ENCODE measurements at regions not wholly inside any gene's neighbourhood (a gene's known extent, or its start where the extent isn't known, plus 50 kb on each side); places are given as distances from the start of the nearest gene placed in this dataset.

GRCh38 chr1:98482611-98483010 is 178.9 kb upstream of the SNX7 start:
- DNase-seq (ENCODE audit: low read depth in 2 of 2) = no peak

DNA sequence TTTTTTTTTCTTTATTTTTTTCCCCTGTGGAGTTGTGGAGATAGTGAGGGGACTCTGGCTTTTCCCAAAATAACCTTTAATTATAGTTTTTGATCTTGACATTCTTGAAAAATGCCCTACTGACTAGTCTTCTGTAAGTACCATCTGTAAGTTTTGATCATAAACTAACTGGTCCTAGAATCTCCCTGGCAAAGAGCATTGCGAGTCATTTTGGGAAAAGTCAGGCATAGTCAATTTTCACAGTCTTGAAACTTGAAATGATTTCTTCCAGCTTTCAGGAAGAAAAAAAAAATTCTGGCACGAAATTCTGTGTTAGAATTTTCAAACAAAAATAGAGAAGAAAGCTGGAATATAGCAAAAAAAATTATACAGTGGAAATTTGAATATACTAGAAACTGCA is 181.2 kb upstream of the SNX7 start:
- DNase-seq (ENCODE audit: low read depth in 2 of 2) = no peak

DNA sequence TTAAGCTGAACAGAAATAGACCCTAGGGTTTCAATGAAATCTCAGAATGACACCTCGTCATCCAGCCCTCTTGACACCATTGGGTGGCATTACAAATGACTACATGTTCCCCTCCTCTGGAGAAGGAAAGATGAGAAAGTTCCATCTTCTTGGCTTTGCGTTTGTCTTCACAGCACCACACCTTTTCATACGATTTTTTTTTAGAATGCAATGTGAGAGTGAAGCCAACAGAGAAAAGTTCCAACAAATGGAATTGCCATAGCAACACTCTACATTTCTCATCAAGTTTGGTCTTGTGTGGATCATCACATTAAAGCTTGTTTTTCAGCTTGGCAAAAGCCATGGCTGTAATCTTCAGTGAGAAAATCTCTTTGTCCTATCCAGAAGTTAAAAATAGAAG is 183.4 kb upstream of the SNX7 start:
- no peak for DNase-seq (ENCODE audit: low read depth in 2 of 2)

DNA sequence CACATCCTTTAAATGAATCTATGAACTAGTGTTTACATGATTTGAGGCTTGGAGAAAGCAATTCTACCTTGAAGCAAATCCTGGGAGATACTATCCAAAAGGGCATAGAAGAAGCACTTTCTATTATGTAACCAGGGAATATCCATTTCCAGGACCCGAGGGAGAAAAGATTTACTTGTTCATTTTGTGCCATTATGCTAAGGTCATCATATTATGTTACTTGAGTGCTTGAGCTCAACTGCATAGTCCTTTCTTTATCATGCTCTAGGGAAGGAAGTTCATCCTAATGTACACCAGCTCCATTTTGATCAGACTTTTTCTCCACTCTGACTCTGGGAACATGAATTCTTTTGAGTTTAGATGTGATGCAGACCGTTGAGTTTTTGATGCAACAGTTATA is 188.6 kb upstream of the SNX7 start:
- no peak for DNase-seq (ENCODE audit: low read depth in 2 of 2)

DNA sequence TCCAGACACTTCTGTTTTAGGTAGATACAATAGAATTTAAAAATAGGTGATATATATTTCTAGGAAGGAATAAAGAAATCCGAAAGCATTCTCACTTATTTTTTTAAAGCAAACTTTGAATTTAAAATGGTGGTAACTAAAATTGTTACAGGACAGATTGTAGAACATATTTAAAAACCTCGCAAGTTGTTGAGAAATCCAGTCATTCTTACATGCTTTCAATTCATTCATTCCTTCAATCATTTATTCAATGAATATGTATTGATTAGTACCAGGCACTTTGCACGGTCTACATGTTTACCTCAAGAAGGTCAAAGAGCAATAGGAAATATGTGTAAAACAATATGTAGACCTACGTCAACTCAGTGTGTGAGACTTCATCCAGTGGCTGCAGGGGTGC is 189.9 kb upstream of the SNX7 start:
- DNase-seq (ENCODE audit: low read depth in 2 of 2) = no peak

GRCh38 chr1:98468111-98468717 is 193.3 kb upstream of the SNX7 start:
- no peak for DNase-seq (ENCODE audit: low read depth in 2 of 2)

GRCh38 chr1:98467586-98467985 is 193.9 kb upstream of the SNX7 start:
- DNase-seq (ENCODE audit: low read depth in 2 of 2) = no peak

GRCh38 chr1:98467122-98467521 is 194.4 kb upstream of the SNX7 start:
- DNase-seq (ENCODE audit: low read depth in 2 of 2) = no peak

- no peak for DNase-seq (ENCODE audit: low read depth in 2 of 2)
Observed at GRCh38 chr1:98461873-98462385, 199.6 kb upstream of the SNX7 start.

DNA sequence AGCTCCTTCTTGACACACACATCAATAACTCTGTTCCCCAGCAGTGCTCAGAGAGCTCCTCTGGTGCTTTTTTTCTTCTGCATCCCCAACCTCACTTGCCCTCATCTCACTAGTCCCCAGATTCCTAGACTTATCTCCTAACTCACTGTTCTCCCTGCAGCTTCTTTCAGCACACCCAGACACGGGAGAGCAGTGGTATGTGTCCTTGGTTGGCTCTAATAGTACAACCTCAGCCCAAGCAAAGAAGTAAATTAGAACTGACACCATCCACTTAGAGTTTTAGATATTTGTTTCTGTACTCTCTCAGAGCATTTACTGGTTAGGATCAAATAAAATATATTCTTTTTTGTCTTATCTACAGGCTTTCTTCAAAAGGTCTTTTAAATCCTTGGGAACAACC is 201.4 kb upstream of the SNX7 start:
- no peak for DNase-seq (ENCODE audit: low read depth in 2 of 2)

GRCh38 chr1:98459486-98459870 is 202.0 kb upstream of the SNX7 start:
- DNase-seq (ENCODE audit: low read depth in 2 of 2) = no peak

DNA sequence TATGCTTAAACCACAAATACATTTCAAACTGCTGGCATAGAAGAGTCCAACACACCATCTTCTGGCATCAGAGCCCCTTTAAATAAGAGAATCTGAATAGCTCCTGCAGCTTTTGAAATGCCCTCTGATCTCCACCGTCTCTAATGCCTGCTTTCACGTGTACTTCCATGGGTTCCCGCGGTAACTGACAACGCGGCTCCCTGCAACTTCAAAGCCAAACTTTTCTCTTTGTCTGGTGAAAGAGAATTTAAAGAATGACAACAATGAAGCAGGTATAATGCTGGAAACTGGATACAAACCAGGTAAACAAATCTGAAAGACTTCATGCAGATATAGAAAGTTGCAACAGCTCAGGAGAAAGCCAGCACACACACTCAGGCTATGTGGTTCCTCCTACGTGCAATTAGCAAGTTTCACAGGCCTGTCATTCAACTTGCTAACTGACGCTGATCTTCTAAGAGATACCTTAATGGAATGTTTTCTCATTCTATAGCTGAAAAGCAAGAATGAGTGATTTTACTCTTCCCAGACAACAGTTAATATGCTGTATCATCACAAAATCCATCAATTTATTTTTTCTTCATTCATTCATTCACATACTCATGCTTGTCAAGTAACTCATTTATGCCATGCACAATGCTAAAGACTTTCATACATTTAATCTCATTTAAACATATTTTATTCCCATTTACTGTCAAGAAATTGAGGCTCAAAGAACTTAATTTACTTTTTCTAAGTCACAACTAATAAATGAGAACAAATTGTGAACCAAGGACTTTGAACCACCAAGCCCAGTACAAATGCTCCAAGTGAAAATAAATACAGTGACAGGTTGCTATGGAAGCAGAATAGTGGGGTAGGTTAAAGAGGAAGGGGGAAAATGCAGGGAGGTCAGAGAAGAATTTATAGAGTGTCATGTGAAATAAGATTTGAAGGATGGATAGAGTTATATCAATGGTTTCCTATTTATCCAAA is 202.7 kb upstream of the SNX7 start:
- no peak for DNase-seq (ENCODE audit: low read depth in 2 of 2)

- no peak for DNase-seq (ENCODE audit: low read depth in 2 of 2)
Observed at GRCh38 chr1:98457248-98457647, 204.3 kb upstream of the SNX7 start.

DNA sequence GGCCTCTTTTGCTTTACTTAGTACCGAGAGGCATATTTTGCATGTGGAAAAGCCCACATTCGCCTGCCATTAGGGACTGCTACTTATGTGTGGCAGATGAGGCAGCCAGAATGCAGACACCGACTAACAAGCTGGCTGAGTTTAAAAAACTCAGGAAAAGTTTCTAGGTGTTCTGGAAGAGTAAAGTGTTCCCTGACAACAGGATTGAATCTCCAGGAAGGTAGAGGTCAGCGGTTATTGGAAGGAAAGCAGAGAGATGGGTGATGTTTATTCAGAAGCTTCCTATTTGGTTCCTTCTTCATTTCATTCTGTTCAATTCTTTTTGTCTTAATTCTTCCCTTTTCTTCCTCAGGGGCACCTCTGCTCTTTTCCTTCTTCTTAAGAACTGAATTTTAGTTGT is 206.9 kb upstream of the SNX7 start:
- no peak for DNase-seq (ENCODE audit: low read depth in 2 of 2)

GRCh38 chr1:98453066-98453465 is 208.5 kb upstream of the SNX7 start:
- DNase-seq (ENCODE audit: low read depth in 2 of 2) = no peak

DNA sequence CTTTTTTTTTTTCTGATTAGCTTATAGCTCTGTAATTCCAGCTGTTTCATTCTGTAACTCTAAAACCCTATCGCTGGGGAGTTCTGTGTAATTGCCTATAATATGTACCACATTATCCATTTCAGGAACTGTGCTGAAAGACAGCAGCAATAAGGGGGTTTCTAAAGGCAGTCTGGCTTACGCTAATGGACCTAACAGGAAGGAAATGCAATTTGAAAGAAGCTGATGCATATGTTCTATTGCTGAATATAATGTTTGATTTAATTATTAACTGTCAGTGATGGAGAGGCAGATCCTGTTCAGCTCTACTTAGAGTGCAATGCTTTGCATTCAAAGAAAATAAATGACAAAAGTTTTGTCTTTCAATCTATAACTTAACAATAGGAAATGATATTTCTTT is 209.4 kb upstream of the SNX7 start:
- no peak for DNase-seq (ENCODE audit: low read depth in 2 of 2)

GRCh38 chr1:98441281-98441680 is 220.2 kb upstream of the SNX7 start:
- DNase-seq (ENCODE audit: low read depth in 2 of 2) = no peak

GRCh38 chr1:98439471-98439870 is 222.1 kb upstream of the SNX7 start:
- no peak for DNase-seq (ENCODE audit: low read depth in 2 of 2)

DNA sequence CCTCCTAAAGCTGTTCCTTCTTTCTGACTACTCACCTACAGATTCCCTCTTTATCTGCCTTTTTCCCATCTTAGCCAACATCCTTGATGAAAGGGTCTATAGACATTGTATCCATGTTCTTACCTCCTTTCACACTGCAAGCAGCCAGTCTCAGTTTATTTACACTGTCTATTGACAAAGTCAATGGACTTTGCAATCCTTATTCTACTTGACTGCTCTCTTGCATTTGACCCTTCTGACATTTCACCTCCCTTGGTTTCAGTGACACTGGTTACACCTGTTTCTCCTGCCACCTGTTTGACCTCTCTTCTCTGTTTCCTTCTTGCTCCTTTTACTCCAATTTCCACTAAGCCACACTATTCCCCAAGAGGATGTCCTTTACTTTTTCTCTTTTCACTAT is 224.0 kb upstream of the SNX7 start:
- DNase-seq (ENCODE audit: low read depth in 2 of 2) = no peak

DNA sequence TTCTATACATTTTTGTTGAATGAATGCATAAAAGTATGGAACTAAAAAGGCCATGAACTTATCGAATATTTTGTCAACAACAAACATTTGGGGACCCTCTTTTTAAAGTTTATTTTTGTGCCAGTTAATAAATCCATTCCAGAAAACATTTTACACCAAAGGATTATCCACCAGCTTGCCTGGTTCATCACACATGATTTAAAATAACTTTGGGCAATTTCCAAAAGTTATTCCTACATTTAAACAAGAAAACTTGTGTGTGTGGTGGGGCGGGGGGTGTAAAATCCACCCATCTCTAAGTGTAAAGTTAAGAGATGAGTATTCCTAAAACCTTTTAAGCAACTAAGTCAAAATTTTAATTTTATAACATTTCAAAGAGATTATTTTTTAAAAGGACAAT is 224.5 kb upstream of the SNX7 start:
- no peak for DNase-seq (ENCODE audit: low read depth in 2 of 2)

DNA sequence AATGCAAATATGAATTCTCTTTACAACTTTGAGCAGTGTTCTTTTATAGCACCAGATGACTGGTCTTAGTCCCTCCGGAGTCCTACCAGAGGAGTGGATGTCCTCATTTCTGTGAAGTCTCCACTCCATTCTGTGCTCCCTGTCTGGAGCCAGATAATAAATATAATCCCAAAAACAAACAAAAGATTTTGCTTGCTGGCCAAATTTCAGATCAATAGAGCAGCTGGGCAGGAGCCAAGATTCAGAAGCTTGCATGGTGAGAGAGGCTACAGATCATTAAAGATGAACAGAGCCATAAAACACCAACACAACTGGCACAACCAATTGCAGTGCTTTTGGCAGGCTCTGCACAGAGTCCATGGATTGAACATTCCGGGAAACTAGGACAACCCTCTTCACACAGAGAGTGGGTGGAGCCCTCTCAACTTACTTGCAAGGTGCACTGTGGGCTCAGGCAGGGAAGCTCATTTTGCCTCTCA is 231.5 kb upstream of the SNX7 start:
- DNase-seq (ENCODE audit: low read depth in 2 of 2) = no peak

GRCh38 chr1:98428864-98429263 is 232.7 kb upstream of the SNX7 start:
- DNase-seq (ENCODE audit: low read depth in 2 of 2) = no peak

DNA sequence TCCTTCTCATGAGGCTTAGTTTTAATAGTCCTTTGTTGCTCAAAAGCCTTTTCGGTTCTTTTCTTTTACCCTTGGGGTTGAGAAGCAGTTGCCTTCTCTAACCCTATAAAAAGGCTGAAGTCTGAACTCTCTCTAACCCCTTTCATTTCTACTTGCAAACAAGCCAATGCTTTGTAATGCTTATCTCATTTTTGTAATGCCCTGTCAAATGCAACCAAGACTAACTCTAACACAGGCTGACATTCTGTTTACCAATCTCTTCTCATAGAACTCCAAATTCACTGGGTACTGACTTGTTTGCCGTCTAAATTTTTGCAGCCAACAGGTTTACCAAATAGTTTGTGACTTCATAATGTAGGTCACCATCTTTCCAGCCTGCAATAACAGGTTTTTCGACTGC is 233.9 kb upstream of the SNX7 start:
- DNase-seq (ENCODE audit: low read depth in 2 of 2) = no peak
